HEK293 (cell line): ENCODE measurements at regions not wholly inside any gene's neighbourhood (a gene's known extent, or its start where the extent isn't known, plus 50 kb on each side); places are given as distances from the start of the nearest gene placed in this dataset.

Source experiments
- CTCF ChIA-PET: fragments of 350-600 bp; formaldehyde crosslinking; extraction: SDS; loops from one replicate; lab custom pipeline; 2021; ENCODE audit warnings: antibody characterized with exemption; lab: Yijun Ruan, JAX
- POLR2A ChIA-PET: fragments of 300-600 bp; formaldehyde crosslinking; extraction: SDS; loops from one replicate; lab custom pipeline; 2020; ENCODE audit warnings: antibody characterized with exemption, inconsistent platforms; lab: Yijun Ruan, JAX
- H3K27ac ChIP-seq: fragments of 200-500 bp; sonication (Bioruptor generic); 2 replicates; pipeline ENCODE4 v1.5.1; 2014; ENCODE audit warnings: low read depth, low read length, control low read depth, inconsistent platforms; ENCODE audit errors: extremely low read depth
- H3K36me3 ChIP-seq, 2 experiments: fragments of 200-500 bp in 1 of 2; sonication (Bioruptor generic) in 1 of 2; 1 replicate in 1 of 2; 2 replicates in 1 of 2; pipeline ENCODE4 v1.5.1; 2014 to 2017; ENCODE audit warnings: inconsistent platforms in 2 of 2, low read length in 2 of 2; ENCODE audit not compliant: control insufficient read depth in 2 of 2, insufficient read depth in 1 of 2
- H3K4me1 ChIP-seq: fragments of 200-500 bp; sonication (Bioruptor generic); 2 replicates; pipeline ENCODE4 v1.5.1; 2014; ENCODE audit warnings: mild to moderate bottlenecking, low read length, inconsistent platforms; ENCODE audit not compliant: control insufficient read depth, insufficient read depth
- H3K4me3 ChIP-seq: 2 replicates; pipeline ENCODE4 v1.5.1; 2011; ENCODE audit warnings: low read depth, mild to moderate bottlenecking, control low read depth, low read length, moderate library complexity
- H3K9me3 ChIP-seq: fragments of 200-500 bp; sonication (Bioruptor generic); 2 replicates; pipeline ENCODE4 v1.5.1; 2014; ENCODE audit warnings: low read depth, low read length, inconsistent platforms; ENCODE audit not compliant: control insufficient read depth, insufficient read depth
- GLI4 ChIP-seq: fragments of 450-650 bp; formaldehyde crosslinking; IDR thresholded peaks from 2 replicates; pipeline ENCODE4 v1.5.1; 2016; ENCODE audit warnings: missing biosample characterization, missing genetic modification characterization
- KLF7 ChIP-seq: fragments of 450-650 bp; formaldehyde crosslinking; IDR thresholded peaks from 2 replicates; pipeline ENCODE4 v1.5.1; 2016; ENCODE audit warnings: missing biosample characterization, missing genetic modification characterization, borderline replicate concordance
- KLF9 ChIP-seq: fragments of 450-650 bp; formaldehyde crosslinking; IDR thresholded peaks from 2 replicates; pipeline ENCODE4 v1.5.1; 2016; ENCODE audit warnings: missing biosample characterization, missing genetic modification characterization, low read depth
- REPIN1 ChIP-seq: fragments of 450-650 bp; formaldehyde crosslinking; IDR thresholded peaks from 2 replicates; pipeline ENCODE4 v1.5.1; 2017; ENCODE audit warnings: missing biosample characterization, missing genetic modification characterization, low read depth
- SALL2 ChIP-seq: fragments of 450-650 bp; formaldehyde crosslinking; IDR thresholded peaks from 2 replicates; pipeline ENCODE4 v1.5.0; 2017; ENCODE audit warnings: missing biosample characterization, mild to moderate bottlenecking, missing genetic modification characterization, borderline replicate concordance
- YY1 ChIP-seq: fragments of 450-650 bp; formaldehyde crosslinking; IDR thresholded peaks from 2 replicates; pipeline ENCODE4 v1.5.1; 2018; ENCODE audit warnings: missing biosample characterization, missing genetic modification characterization
- ZBTB17 ChIP-seq: fragments of 450-650 bp; formaldehyde crosslinking; IDR thresholded peaks from 2 replicates; pipeline ENCODE4 v1.5.1; 2016; ENCODE audit warnings: missing biosample characterization, missing genetic modification characterization
- ZBTB44 ChIP-seq: fragments of 450-650 bp; IDR thresholded peaks from 2 replicates; pipeline ENCODE4 v1.5.1; 2018; ENCODE audit warnings: missing biosample characterization, mild to moderate bottlenecking, missing genetic modification characterization
- ZBTB48 ChIP-seq: fragments of 450-650 bp; formaldehyde crosslinking; IDR thresholded peaks from 2 replicates; pipeline ENCODE4 v1.5.1; 2016; ENCODE audit warnings: missing biosample characterization, missing genetic modification characterization
- ZNF133 ChIP-seq: fragments of 450-650 bp; formaldehyde crosslinking; IDR thresholded peaks from 2 replicates; pipeline ENCODE4 v1.5.1; 2016; ENCODE audit warnings: missing biosample characterization, missing genetic modification characterization
- ZNF169 ChIP-seq: fragments of 450-650 bp; formaldehyde crosslinking; IDR thresholded peaks from 2 replicates; pipeline ENCODE4 v1.5.1; 2016; ENCODE audit warnings: missing biosample characterization, missing genetic modification characterization
- ZNF19 ChIP-seq: fragments of 450-650 bp; formaldehyde crosslinking; IDR thresholded peaks from 2 replicates; pipeline ENCODE4; 2016; ENCODE audit warnings: missing biosample characterization, missing genetic modification characterization, low read depth
- ZNF266 ChIP-seq: fragments of 450-650 bp; formaldehyde crosslinking; IDR thresholded peaks from 2 replicates; pipeline ENCODE4 v1.5.1; 2016; ENCODE audit warnings: missing biosample characterization, missing genetic modification characterization, low read depth
- ZNF350 ChIP-seq: fragments of 450-650 bp; formaldehyde crosslinking; IDR thresholded peaks from 2 replicates; pipeline ENCODE4 v1.5.0; 2017; ENCODE audit warnings: missing biosample characterization, mild to moderate bottlenecking, missing genetic modification characterization
- ZNF404 ChIP-seq: fragments of 450-650 bp; formaldehyde crosslinking; IDR thresholded peaks from 2 replicates; pipeline ENCODE4 v1.5.1; 2017; ENCODE audit warnings: missing biosample characterization, missing genetic modification characterization
- ZNF473 ChIP-seq: fragments of 450-650 bp; formaldehyde crosslinking; IDR thresholded peaks from 2 replicates; pipeline ENCODE4 v1.5.1; 2017; ENCODE audit warnings: missing biosample characterization, missing genetic modification characterization
- ZNF549 ChIP-seq: fragments of 450-650 bp; IDR thresholded peaks from 2 replicates; pipeline ENCODE4 v1.5.1; 2018; ENCODE audit warnings: missing biosample characterization, missing genetic modification characterization, mild to moderate bottlenecking, inconsistent platforms, moderate library complexity
- ZNF639 ChIP-seq: fragments of 450-650 bp; formaldehyde crosslinking; IDR thresholded peaks from 2 replicates; pipeline ENCODE4 v1.5.1; 2016; ENCODE audit warnings: missing biosample characterization, missing genetic modification characterization
- ZNF654 ChIP-seq: fragments of 450-650 bp; formaldehyde crosslinking; IDR thresholded peaks from 2 replicates; pipeline ENCODE4 v1.5.1; 2016; ENCODE audit warnings: low read depth, missing biosample characterization, missing genetic modification characterization
- ZNF677 ChIP-seq: fragments of 450-650 bp; IDR thresholded peaks from 2 replicates; pipeline ENCODE4 v1.5.0; 2018; ENCODE audit warnings: missing biosample characterization, mild to moderate bottlenecking, missing genetic modification characterization, moderate library complexity
- ZNF747 ChIP-seq: fragments of 450-650 bp; formaldehyde crosslinking; IDR thresholded peaks from 2 replicates; pipeline ENCODE4 v1.5.1; 2016; ENCODE audit warnings: missing biosample characterization, missing genetic modification characterization
- TF ChIP-seq, protein P1 (sequence below): fragments of 450-650 bp; formaldehyde crosslinking; IDR thresholded peaks from 2 replicates; pipeline ENCODE4 v1.5.1; 2016; ENCODE audit warnings: missing biosample characterization, missing genetic modification characterization
- TF ChIP-seq, protein P2 (sequence below): fragments of 450-650 bp; formaldehyde crosslinking; IDR thresholded peaks from 2 replicates; pipeline ENCODE4 v1.5.1; 2016; ENCODE audit warnings: missing biosample characterization, missing genetic modification characterization, low read depth
- TF ChIP-seq, protein P3 (sequence below): fragments of 450-650 bp; formaldehyde crosslinking; IDR thresholded peaks from 2 replicates; pipeline ENCODE4 v1.5.1; 2016; ENCODE audit warnings: missing biosample characterization, missing genetic modification characterization
- TF ChIP-seq, protein P4 (sequence below): fragments of 450-650 bp; formaldehyde crosslinking; IDR thresholded peaks from 2 replicates; pipeline ENCODE4 v1.5.0; 2017; ENCODE audit warnings: missing biosample characterization, missing genetic modification characterization, borderline replicate concordance

- TF ChIP-seq ZBTB44 (tag by site-specific recombination) (no peak), KLF9 (tag by site-specific recombination) (no peak), ZNF747 (no peak), ZNF169 (no peak), KLF7 (tag by site-specific recombination) (no peak)
Observed at GRCh38 chr11:127675581-127675980, 675.0 kb upstream of the KIRREL3 start (continued).

DNA sequence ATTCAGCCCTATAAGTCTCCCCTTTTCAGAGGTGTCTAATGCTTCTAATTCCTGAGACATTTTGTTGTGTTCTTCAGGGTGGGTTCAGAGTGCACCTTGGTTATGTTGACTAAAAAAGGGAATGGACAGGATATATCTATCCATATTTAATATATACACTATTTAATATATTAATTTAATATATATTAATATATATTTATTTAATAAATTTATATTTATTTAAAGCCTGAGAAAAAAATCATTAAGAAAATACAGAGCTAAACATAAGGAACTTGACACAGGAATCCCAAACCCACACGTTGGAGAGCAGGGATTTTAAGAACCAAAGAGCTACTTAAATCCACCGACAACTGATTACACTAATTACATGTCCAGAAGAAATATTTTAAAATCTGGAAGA lies 674.2 kb upstream of the KIRREL3 start:
- CTCF ChIA-PET: no interaction called here

GRCh38 chr11:127670374-127671119 lies 670.0 kb upstream of the KIRREL3 start:
- Histone ChIP-seq H3K4me1 (no peaks in the 10 kb centered on the region), H3K9me3 (no peaks in the 10 kb centered on the region), H3K27ac (no peak overlapping the region), H3K36me3 (no peaks in the 10 kb centered on the region), H3K4me3 (no peak overlapping the region)
- TF ChIP-seq, protein P1, sequence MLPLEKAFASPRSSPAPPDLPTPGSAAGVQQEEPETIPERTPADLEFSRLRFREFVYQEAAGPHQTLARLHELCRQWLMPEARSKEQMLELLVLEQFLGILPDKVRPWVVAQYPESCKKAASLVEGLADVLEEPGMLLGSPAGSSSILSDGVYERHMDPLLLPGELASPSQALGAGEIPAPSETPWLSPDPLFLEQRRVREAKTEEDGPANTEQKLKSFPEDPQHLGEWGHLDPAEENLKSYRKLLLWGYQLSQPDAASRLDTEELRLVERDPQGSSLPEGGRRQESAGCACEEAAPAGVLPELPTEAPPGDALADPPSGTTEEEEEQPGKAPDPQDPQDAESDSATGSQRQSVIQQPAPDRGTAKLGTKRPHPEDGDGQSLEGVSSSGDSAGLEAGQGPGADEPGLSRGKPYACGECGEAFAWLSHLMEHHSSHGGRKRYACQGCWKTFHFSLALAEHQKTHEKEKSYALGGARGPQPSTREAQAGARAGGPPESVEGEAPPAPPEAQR (tag by site-specific recombination): no peak
- no peak for TF ChIP-seq ZBTB44 (tag by site-specific recombination)
- no peak for TF ChIP-seq ZBTB48 (tag by site-specific recombination)
- TF ChIP-seq ZNF639 (tag by site-specific recombination): no peak
- TF ChIP-seq SALL2 (tag by site-specific recombination): no peak
- TF ChIP-seq ZNF133 (tag by site-specific recombination): no peak
- TF ChIP-seq ZNF266 (tag by site-specific recombination): no peak
- TF ChIP-seq, protein P2, sequence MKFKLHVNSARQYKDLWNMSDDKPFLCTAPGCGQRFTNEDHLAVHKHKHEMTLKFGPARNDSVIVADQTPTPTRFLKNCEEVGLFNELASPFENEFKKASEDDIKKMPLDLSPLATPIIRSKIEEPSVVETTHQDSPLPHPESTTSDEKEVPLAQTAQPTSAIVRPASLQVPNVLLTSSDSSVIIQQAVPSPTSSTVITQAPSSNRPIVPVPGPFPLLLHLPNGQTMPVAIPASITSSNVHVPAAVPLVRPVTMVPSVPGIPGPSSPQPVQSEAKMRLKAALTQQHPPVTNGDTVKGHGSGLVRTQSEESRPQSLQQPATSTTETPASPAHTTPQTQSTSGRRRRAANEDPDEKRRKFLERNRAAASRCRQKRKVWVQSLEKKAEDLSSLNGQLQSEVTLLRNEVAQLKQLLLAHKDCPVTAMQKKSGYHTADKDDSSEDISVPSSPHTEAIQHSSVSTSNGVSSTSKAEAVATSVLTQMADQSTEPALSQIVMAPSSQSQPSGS: no peak
- no peak for TF ChIP-seq KLF9 (tag by site-specific recombination)
- ChIA-PET CTCF (no interaction called here), POLR2A (no interaction called here)

More for the DNA sequence above, 674.2 kb upstream of the KIRREL3 start:
- Histone ChIP-seq H3K4me1 (no peaks in the 10 kb centered on the region), H3K36me3 (no peaks in the 10 kb centered on the region), H3K9me3 (no peaks in the 10 kb centered on the region), H3K27ac (no peak overlapping the region), H3K4me3 (no peak overlapping the region)
- POLR2A ChIA-PET: no interaction called here
- TF ChIP-seq ZNF350 (no peak), ZNF654 (tag by site-specific recombination) (no peak), ZNF19 (no peak), ZNF677 (tag by site-specific recombination) (no peak), ZNF473 (no peak), ZNF404 (tag by site-specific recombination) (no peak), ZNF549 (tag by site-specific recombination) (no peak), GLI4 (tag by site-specific recombination) (no peak), YY1 (tag by site-specific recombination) (no peak), REPIN1 (tag by site-specific recombination) (no peak), ZBTB17 (tag by site-specific recombination) (no peak)
- TF ChIP-seq, protein P3, sequence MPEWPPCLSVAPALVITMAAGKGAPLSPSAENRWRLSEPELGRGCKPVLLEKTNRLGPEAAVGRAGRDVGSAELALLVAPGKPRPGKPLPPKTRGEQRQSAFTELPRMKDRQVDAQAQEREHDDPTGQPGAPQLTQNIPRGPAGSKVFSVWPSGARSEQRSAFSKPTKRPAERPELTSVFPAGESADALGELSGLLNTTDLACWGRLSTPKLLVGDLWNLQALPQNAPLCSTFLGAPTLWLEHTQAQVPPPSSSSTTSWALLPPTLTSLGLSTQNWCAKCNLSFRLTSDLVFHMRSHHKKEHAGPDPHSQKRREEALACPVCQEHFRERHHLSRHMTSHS (tag by site-specific recombination): no peak
- TF ChIP-seq, protein P4, sequence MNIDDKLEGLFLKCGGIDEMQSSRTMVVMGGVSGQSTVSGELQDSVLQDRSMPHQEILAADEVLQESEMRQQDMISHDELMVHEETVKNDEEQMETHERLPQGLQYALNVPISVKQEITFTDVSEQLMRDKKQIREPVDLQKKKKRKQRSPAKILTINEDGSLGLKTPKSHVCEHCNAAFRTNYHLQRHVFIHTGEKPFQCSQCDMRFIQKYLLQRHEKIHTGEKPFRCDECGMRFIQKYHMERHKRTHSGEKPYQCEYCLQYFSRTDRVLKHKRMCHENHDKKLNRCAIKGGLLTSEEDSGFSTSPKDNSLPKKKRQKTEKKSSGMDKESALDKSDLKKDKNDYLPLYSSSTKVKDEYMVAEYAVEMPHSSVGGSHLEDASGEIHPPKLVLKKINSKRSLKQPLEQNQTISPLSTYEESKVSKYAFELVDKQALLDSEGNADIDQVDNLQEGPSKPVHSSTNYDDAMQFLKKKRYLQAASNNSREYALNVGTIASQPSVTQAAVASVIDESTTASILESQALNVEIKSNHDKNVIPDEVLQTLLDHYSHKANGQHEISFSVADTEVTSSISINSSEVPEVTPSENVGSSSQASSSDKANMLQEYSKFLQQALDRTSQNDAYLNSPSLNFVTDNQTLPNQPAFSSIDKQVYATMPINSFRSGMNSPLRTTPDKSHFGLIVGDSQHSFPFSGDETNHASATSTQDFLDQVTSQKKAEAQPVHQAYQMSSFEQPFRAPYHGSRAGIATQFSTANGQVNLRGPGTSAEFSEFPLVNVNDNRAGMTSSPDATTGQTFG (tag by site-specific recombination): no peak
